Right atrium auricular region (tissue), 2 donors: ENCODE measurements at regions not wholly inside any gene's neighbourhood (a gene's known extent, or its start where the extent isn't known, plus 50 kb on each side); places are given as distances from the start of the nearest gene placed in this dataset.

Experiments used
- DNase-seq: peaks from one replicate; pipeline ENCODE4 v3.0.0-alpha.2; 2019; ENCODE audit warnings: low spot score
- H3K27ac ChIP-seq, 2 donors: fragments of 200-600 bp; sonication (generic); 1 replicate in 1 of 2; 2 replicates in 1 of 2; pipeline ENCODE4 v1.5.1; 2016 to 2019
- H3K27me3 ChIP-seq, 2 donors: fragments of 200-600 bp; sonication (generic); one replicate each; pipeline versions ENCODE4 v1.5.1 to v1.6.0; 2017 to 2019
- H3K36me3 ChIP-seq: fragments of 200-600 bp; sonication (generic); one replicate; pipeline ENCODE4 v1.5.1; 2016
- H3K4me1 ChIP-seq, 2 donors: fragments of 200-600 bp; sonication (generic); one replicate each; pipeline versions ENCODE4 v1.5.1 to v1.6.0; 2017 to 2019
- H3K4me3 ChIP-seq, 2 donors: fragments of 200-600 bp; sonication (generic); 1 replicate in 1 of 2; 2 replicates in 1 of 2; pipeline ENCODE4 v1.5.1; 2017 to 2019; ENCODE audit warnings: mild to moderate bottlenecking in 1 of 2, moderate library complexity in 1 of 2
- H3K9me3 ChIP-seq, 2 donors: fragments of 200-600 bp; sonication (generic); one replicate each; pipeline ENCODE4 v1.5.1; 2019
- CTCF ChIP-seq, 2 donors: fragments of 200-600 bp; sonication (generic); IDR thresholded peaks; one replicate each; pipeline ENCODE4 v1.5.1; 2019; ENCODE audit warnings: antibody characterized with exemption in 2 of 2

GRCh38 chr14:53519137-53519536, 366.0 kb upstream of the DDHD1 start:
- no peak for TF ChIP-seq CTCF (IDR thresholded peaks at IDR 0.05)

GRCh38 chr14:53517270-53517960, 364.3 kb upstream of the DDHD1 start:
- H3K9me3 ChIP-seq = no peaks in the 10 kb centered on the region
- TF ChIP-seq CTCF (IDR thresholded peaks at IDR 0.05) = no peak
- no peaks in the 10 kb centered on the region for H3K36me3 ChIP-seq
- H3K4me1 ChIP-seq = no peaks in the 10 kb centered on the region
- no peak overlapping the region for H3K27ac ChIP-seq
- no peak overlapping the region for H3K4me3 ChIP-seq
- DNase-seq = no peak
- H3K27me3 ChIP-seq = no peaks in the 10 kb centered on the region

More at GRCh38 chr14:53519137-53519536, 366.0 kb upstream of the DDHD1 start:
- no peak overlapping the region for H3K27ac ChIP-seq
- no peak overlapping the region for H3K4me3 ChIP-seq
- no peaks in the 10 kb centered on the region for H3K36me3 ChIP-seq
- no peak for DNase-seq
- no peaks in the 10 kb centered on the region for H3K27me3 ChIP-seq
- H3K4me1 ChIP-seq = no peaks in the 10 kb centered on the region
- H3K9me3 ChIP-seq = no peaks in the 10 kb centered on the region

- H3K27me3 ChIP-seq = no peaks in the 10 kb centered on the region
- H3K36me3 ChIP-seq = no peaks in the 10 kb centered on the region
- H3K4me1 ChIP-seq = no peaks in the 10 kb centered on the region
- DNase-seq = no peak
- H3K9me3 ChIP-seq = no peaks in the 10 kb centered on the region
- no peak for TF ChIP-seq CTCF (IDR thresholded peaks at IDR 0.05)
- H3K4me3 ChIP-seq = no peak overlapping the region
- H3K27ac ChIP-seq = no peak overlapping the region
Observed at GRCh38 chr14:53516261-53516774, 363.2 kb upstream of the DDHD1 start.

- no peaks in the 10 kb centered on the region for H3K36me3 ChIP-seq
- H3K4me3 ChIP-seq = no peak overlapping the region
- H3K4me1 ChIP-seq = no peaks in the 10 kb centered on the region
- no peak for TF ChIP-seq CTCF (IDR thresholded peaks at IDR 0.05)
- H3K27ac ChIP-seq = no peak overlapping the region
- no peaks in the 10 kb centered on the region for H3K27me3 ChIP-seq
- DNase-seq = no peak
- H3K9me3 ChIP-seq = no peaks in the 10 kb centered on the region
Observed at GRCh38 chr14:53515276-53515675, 362.2 kb upstream of the DDHD1 start.

- H3K36me3 ChIP-seq = no peaks in the 10 kb centered on the region
Observed at GRCh38 chr14:53514197-53514596, 361.1 kb upstream of the DDHD1 start.

More at GRCh38 chr14:53514197-53514596, 361.1 kb upstream of the DDHD1 start:
- Histone ChIP-seq H3K9me3 (no peaks in the 10 kb centered on the region), H3K27ac (no peak overlapping the region), H3K27me3 (no peaks in the 10 kb centered on the region), H3K4me3 (no peak overlapping the region), H3K4me1 (no peaks in the 10 kb centered on the region)
- DNase-seq = no peak
- no peak for TF ChIP-seq CTCF (IDR thresholded peaks at IDR 0.05)
